ENCODE measurements at regions not wholly inside any gene's neighbourhood (a gene's known extent, or its start where the extent isn't known, plus 50 kb on each side); places are given as distances from the start of the nearest gene placed in this dataset.

GRCh38 chr10:60466267-60467201 lies 76.9 kb upstream of the ANK3 start:
- Histone ChIP-seq H3K27ac (no peak overlapping the region), H3K27me3 (no peaks in the 10 kb centered on the region), H3K9me3 (no peaks in the 10 kb centered on the region), H3K36me3 (no peaks in the 10 kb centered on the region), H3K4me1 (ENCODE audit: insufficient read depth) (no peaks in the 10 kb centered on the region), H3K4me3 (no peak overlapping the region)
- WGBS, 3 donors = 94 to 95% (median 95%) methylated on average over 4 of the region's 4 CpGs
- no peak for TF ChIP-seq POLR2A (IDR thresholded peaks at IDR 0.05)
- no peak for TF ChIP-seq CTCF (IDR thresholded peaks at IDR 0.05)
- no peak for TF ChIP-seq EP300 (IDR thresholded peaks at IDR 0.05)
- intact Hi-C loops (cut with DNase I) = no loop called here
- no peak for DNase-seq

- H3K36me3 ChIP-seq = no peaks in the 10 kb centered on the region
- 78 to 79% (median 78%) methylated on average over 2 of the region's 2 CpGs for WGBS, 3 donors
- H3K27me3 ChIP-seq = no peaks in the 10 kb centered on the region
- no peak for TF ChIP-seq CTCF (IDR thresholded peaks at IDR 0.05)
- no peak for TF ChIP-seq EP300 (IDR thresholded peaks at IDR 0.05)
- TF ChIP-seq POLR2A (IDR thresholded peaks at IDR 0.05) = no peak
- no peak overlapping the region for H3K4me3 ChIP-seq
- no peaks in the 10 kb centered on the region for H3K9me3 ChIP-seq
- no peak for DNase-seq
- H3K27ac ChIP-seq = no peak overlapping the region
- no peaks in the 10 kb centered on the region for H3K4me1 ChIP-seq (ENCODE audit: insufficient read depth)
- intact Hi-C loops (cut with DNase I) = no loop called here
Measured at GRCh38 chr10:60465801-60466200, 76.1 kb upstream of the ANK3 start.

GRCh38 chr10:60464659-60465058 lies 75.0 kb upstream of the ANK3 start:
- no peak for DNase-seq
- TF ChIP-seq EP300 (IDR thresholded peaks at IDR 0.05) (no peak), CTCF (IDR thresholded peaks at IDR 0.05) (no peak), POLR2A (IDR thresholded peaks at IDR 0.05) (no peak)
- 95 to 98% (median 96%) methylated on average over 3 of the region's 3 CpGs for WGBS, 3 donors
- Histone ChIP-seq H3K27me3 (no peaks in the 10 kb centered on the region), H3K36me3 (no peaks in the 10 kb centered on the region), H3K4me1 (ENCODE audit: insufficient read depth) (no peaks in the 10 kb centered on the region), H3K27ac (no peak overlapping the region), H3K4me3 (no peak overlapping the region), H3K9me3 (no peaks in the 10 kb centered on the region)
- intact Hi-C loops (cut with DNase I) = no loop called here

- Histone ChIP-seq H3K27ac (no peak overlapping the region), H3K9me3 (no peaks in the 10 kb centered on the region), H3K4me3 (no peak overlapping the region), H3K4me1 (ENCODE audit: insufficient read depth) (no peaks in the 10 kb centered on the region), H3K27me3 (no peaks in the 10 kb centered on the region), H3K36me3 (no peaks in the 10 kb centered on the region)
- DNase-seq = no peak
- TF ChIP-seq POLR2A (IDR thresholded peaks at IDR 0.05) (no peak), EP300 (IDR thresholded peaks at IDR 0.05) (no peak), CTCF (IDR thresholded peaks at IDR 0.05) (no peak)
- intact Hi-C loops (cut with DNase I) = no loop called here
Measured at GRCh38 chr10:60463746-60464145, 74.1 kb upstream of the ANK3 start.

Data from ovary (tissue), 7 donors.